OCI-LY3 (cell line): ENCODE measurements at regions not wholly inside any gene's neighbourhood (a gene's known extent, or its start where the extent isn't known, plus 50 kb on each side); places are given as distances from the start of the nearest gene placed in this dataset.

Experiments used
- H2AFZ ChIP-seq: fragments of 200-600, 300-600 bp; shearing (Covaris generic); 2 replicates; pipeline ENCODE4 v1.6.0; 2014; ENCODE audit warnings: antibody characterized with exemption, low read depth, low read length
- H3K27ac ChIP-seq: fragments of 200-600, 300-600 bp; sonication (generic); 2 replicates; pipeline ENCODE4 v1.5.1; 2014; ENCODE audit warnings: mild to moderate bottlenecking, low read length, moderate library complexity, mixed read lengths
- H3K27me3 ChIP-seq: fragments of 200-600, 300-600 bp; sonication (generic); 2 replicates; pipeline ENCODE4 v1.6.1; 2014; ENCODE audit warnings: low read depth, low read length, mixed read lengths
- H3K36me3 ChIP-seq: fragments of 200-600, 300-600 bp; sonication (generic); replicated peaks from 2 replicates; pipeline ENCODE3; 2014; ENCODE audit warnings: low read depth, low read length, mixed read lengths
- H3K4me1 ChIP-seq: fragments of 300-600, 200-600 bp; sonication (generic); 2 replicates; pipeline ENCODE4 v1.6.1; 2014; ENCODE audit warnings: low read length, mixed read lengths
- H3K4me2 ChIP-seq: fragments of 200-600, 300-600 bp; sonication (generic); 2 replicates; pipeline ENCODE4 v1.6.1; 2014; ENCODE audit warnings: low read length, mixed read lengths
- H3K4me3 ChIP-seq: fragments of 300-600, 200-600 bp; sonication (generic); 2 replicates; pipeline ENCODE4 v1.5.1; 2014; ENCODE audit warnings: antibody characterized with exemption, mild to moderate bottlenecking, low read length, moderate library complexity
- H3K79me2 ChIP-seq: fragments of 300-600, 200-600 bp; shearing (Covaris generic); 2 replicates; pipeline ENCODE4 v1.6.1; 2014; ENCODE audit warnings: mild to moderate bottlenecking, low read length, mixed read lengths
- H3K9ac ChIP-seq: fragments of 300-600, 200-600 bp; shearing (Covaris generic); 2 replicates; pipeline ENCODE4 v1.6.0; 2014; ENCODE audit warnings: mild to moderate bottlenecking, low read length, moderate library complexity
- H3K9me3 ChIP-seq: fragments of 200-600, 300-600 bp; shearing (Covaris generic); 2 replicates; pipeline ENCODE4 v1.6.1; 2014; ENCODE audit warnings: low read length, mixed read lengths; ENCODE audit not compliant: insufficient read depth
- H4K20me1 ChIP-seq: fragments of 200-600, 300-600 bp; sonication (generic); 2 replicates; pipeline ENCODE4 v1.6.1; 2016; ENCODE audit warnings: low read length, mixed read lengths; ENCODE audit not compliant: insufficient read depth
- CTCF ChIP-seq: fragments of 200-600, 300-600 bp; sonication (generic); IDR thresholded peaks from 2 replicates; pipeline ENCODE4 v1.5.1; 2014; ENCODE audit warnings: antibody characterized with exemption, low read length, low read depth
- EZH2phosphoT487 ChIP-seq: fragments of 200-600 bp; shearing (Covaris generic); IDR thresholded peaks from 2 replicates; pipeline ENCODE4 v1.6.1; 2018; ENCODE audit warnings: antibody characterized with exemption, mixed run types, low read depth

GRCh38 chrX:7240929-7241328 lies 93.0 kb upstream of the PUDP start:
- no peak overlapping the region for H3K9ac ChIP-seq
- no peak overlapping the region for H3K4me2 ChIP-seq
- H3K27ac ChIP-seq, result no peak overlapping the region
- no peak overlapping the region for H3K4me3 ChIP-seq
- no peaks in the 10 kb centered on the region for H4K20me1 ChIP-seq
- no peak overlapping the region for H2AFZ ChIP-seq
- no peak for TF ChIP-seq EZH2phosphoT487
- no peak for TF ChIP-seq CTCF
- no peaks in the 10 kb centered on the region for H3K27me3 ChIP-seq
- no peaks in the 10 kb centered on the region for H3K36me3 ChIP-seq
- no peaks in the 10 kb centered on the region for H3K9me3 ChIP-seq
- no peaks in the 10 kb centered on the region for H3K79me2 ChIP-seq
- H3K4me1 ChIP-seq, result no peaks in the 10 kb centered on the region

- Histone ChIP-seq H2AFZ (no peak overlapping the region), H3K4me1 (no peaks in the 10 kb centered on the region), H3K36me3 (no peaks in the 10 kb centered on the region), H4K20me1 (no peaks in the 10 kb centered on the region), H3K9me3 (no peaks in the 10 kb centered on the region), H3K4me3 (no peak overlapping the region), H3K79me2 (no peaks in the 10 kb centered on the region), H3K4me2 (no peak overlapping the region), H3K9ac (no peak overlapping the region), H3K27me3 (no peaks in the 10 kb centered on the region), H3K27ac (no peak overlapping the region)
- no peak for TF ChIP-seq CTCF
- TF ChIP-seq EZH2phosphoT487, result no peak
Observed at GRCh38 chrX:7235071-7235470, 87.1 kb upstream of the PUDP start.

GRCh38 chrX:7233580-7234406 lies 85.8 kb upstream of the PUDP start:
- H3K9ac ChIP-seq, result no peak overlapping the region
- no peak overlapping the region for H3K4me3 ChIP-seq
- H3K4me2 ChIP-seq, result no peak overlapping the region
- no peak overlapping the region for H2AFZ ChIP-seq
- H3K4me1 ChIP-seq, result no peaks in the 10 kb centered on the region
- no peaks in the 10 kb centered on the region for H4K20me1 ChIP-seq
- no peaks in the 10 kb centered on the region for H3K9me3 ChIP-seq
- H3K27me3 ChIP-seq, result no peaks in the 10 kb centered on the region
- TF ChIP-seq EZH2phosphoT487, result no peak
- no peaks in the 10 kb centered on the region for H3K79me2 ChIP-seq
- no peak overlapping the region for H3K27ac ChIP-seq
- H3K36me3 ChIP-seq, result no peaks in the 10 kb centered on the region

GRCh38 chrX:7228226-7228625 lies 80.3 kb upstream of the PUDP start:
- no peak overlapping the region for H2AFZ ChIP-seq
- H3K27ac ChIP-seq, result no peak overlapping the region
- no peak overlapping the region for H3K4me2 ChIP-seq
- H3K4me1 ChIP-seq, result no peaks in the 10 kb centered on the region
- H3K9ac ChIP-seq, result no peak overlapping the region
- no peaks in the 10 kb centered on the region for H3K9me3 ChIP-seq
- no peak overlapping the region for H3K4me3 ChIP-seq
- H3K79me2 ChIP-seq, result no peaks in the 10 kb centered on the region
- no peaks in the 10 kb centered on the region for H3K36me3 ChIP-seq
- no peaks in the 10 kb centered on the region for H3K27me3 ChIP-seq
- TF ChIP-seq CTCF (no peak), EZH2phosphoT487 (no peak)
- H4K20me1 ChIP-seq, result no peaks in the 10 kb centered on the region
